ENCODE measurements at regions not wholly inside any gene's neighbourhood (a gene's known extent, or its start where the extent isn't known, plus 50 kb on each side); places are given as distances from the start of the nearest gene placed in this dataset.

GRCh38 chr3:105253225-105253624 lies 113.5 kb upstream of the ALCAM start:
- ChIA-PET CTCF (no interaction called here), POLR2A (no interaction called here)
- Mint-ChIP-seq H3K4me1 (no peaks in the 10 kb centered on the region), H3K27ac (no peak overlapping the region), H3K9me3 (no peaks in the 10 kb centered on the region), H3K36me3 (ENCODE audit: low read depth) (no peaks in the 10 kb centered on the region), H3K4me3 (no peak overlapping the region), H3K27me3 (no peaks in the 10 kb centered on the region)
- DNase-seq = no peak
- no peak for TF ChIP-seq CTCF (IDR thresholded peaks at IDR 0.05)
- no peak for ATAC-seq (ENCODE audit: low read depth)
- intact Hi-C loops (cut with micrococcal nuclease) = no loop called here

- TF ChIP-seq CTCF (IDR thresholded peaks at IDR 0.05) = no peak
- DNase-seq (no peak), ATAC-seq (ENCODE audit: low read depth) (no peak)
- Mint-ChIP-seq H3K4me1 (no peaks in the 10 kb centered on the region), H3K9me3 (no peaks in the 10 kb centered on the region), H3K36me3 (ENCODE audit: low read depth) (no peaks in the 10 kb centered on the region), H3K27me3 (no peaks in the 10 kb centered on the region), H3K27ac (no peak overlapping the region), H3K4me3 (no peak overlapping the region)
- POLR2A ChIA-PET = no interaction called here
- intact Hi-C loops (cut with micrococcal nuclease) = no loop called here
- CTCF ChIA-PET = no interaction called here
Observed at GRCh38 chr3:105254154-105254553, 112.6 kb upstream of the ALCAM start.

- Mint-ChIP-seq H3K9me3 (no peaks in the 10 kb centered on the region), H3K4me1 (no peaks in the 10 kb centered on the region), H3K4me3 (no peak overlapping the region), H3K27ac (no peak overlapping the region), H3K36me3 (ENCODE audit: low read depth) (no peaks in the 10 kb centered on the region), H3K27me3 (no peaks in the 10 kb centered on the region)
- no peak for DNase-seq
- ChIA-PET POLR2A (no interaction called here), CTCF (no interaction called here)
- TF ChIP-seq CTCF (IDR thresholded peaks at IDR 0.05) = no peak
- ATAC-seq (ENCODE audit: low read depth) = no peak
- intact Hi-C loops (cut with micrococcal nuclease) = no loop called here
Observed at GRCh38 chr3:105255350-105255749, 111.4 kb upstream of the ALCAM start.

GRCh38 chr3:105259496-105259895 lies 107.2 kb upstream of the ALCAM start:
- no peaks in the 10 kb centered on the region for H3K27me3 Mint-ChIP-seq
- H3K36me3 Mint-ChIP-seq (ENCODE audit: low read depth) = no peaks in the 10 kb centered on the region
- ChIA-PET POLR2A (no interaction called here), CTCF (no interaction called here)
- TF ChIP-seq CTCF (IDR thresholded peaks at IDR 0.05) = no peak
- ATAC-seq (ENCODE audit: low read depth) (no peak), DNase-seq (no peak)
- H3K9me3 Mint-ChIP-seq = no peaks in the 10 kb centered on the region
- intact Hi-C loops (cut with micrococcal nuclease) = no loop called here
- no peak overlapping the region for H3K27ac Mint-ChIP-seq
- H3K4me1 Mint-ChIP-seq = no peaks in the 10 kb centered on the region
- no peak overlapping the region for H3K4me3 Mint-ChIP-seq

- Mint-ChIP-seq H3K9me3 (no peaks in the 10 kb centered on the region), H3K27me3 (no peaks in the 10 kb centered on the region), H3K4me3 (no peak overlapping the region), H3K27ac (no peak overlapping the region), H3K36me3 (ENCODE audit: low read depth) (no peaks in the 10 kb centered on the region), H3K4me1 (no peaks in the 10 kb centered on the region)
- ChIA-PET POLR2A (no interaction called here), CTCF (no interaction called here)
- ATAC-seq (ENCODE audit: low read depth) = no peak
- no peak for TF ChIP-seq CTCF (IDR thresholded peaks at IDR 0.05)
- intact Hi-C loops (cut with micrococcal nuclease) = no loop called here
- DNase-seq = no peak
Observed at GRCh38 chr3:105260385-105260784, 106.3 kb upstream of the ALCAM start.
